NCI-H748 (cell line): ENCODE measurements at regions not wholly inside any gene's neighbourhood (a gene's known extent, or its start where the extent isn't known, plus 50 kb on each side); places are given as distances from the start of the nearest gene placed in this dataset.
A peak's percentile ranks its signal among the peaks of the same experiment; 100 is the strongest.
"Not testable (repeated sequence)": the region's sequence is repeated elsewhere in the genome, so short reads cannot be mapped to it uniquely, and the experiment has no call there.

Experiments
- DNase-seq: peaks from one replicate; lab custom pipeline; 2025; ENCODE audit not compliant: unreplicated experiment; lab: John Stamatoyannopoulos, UW

DNA sequence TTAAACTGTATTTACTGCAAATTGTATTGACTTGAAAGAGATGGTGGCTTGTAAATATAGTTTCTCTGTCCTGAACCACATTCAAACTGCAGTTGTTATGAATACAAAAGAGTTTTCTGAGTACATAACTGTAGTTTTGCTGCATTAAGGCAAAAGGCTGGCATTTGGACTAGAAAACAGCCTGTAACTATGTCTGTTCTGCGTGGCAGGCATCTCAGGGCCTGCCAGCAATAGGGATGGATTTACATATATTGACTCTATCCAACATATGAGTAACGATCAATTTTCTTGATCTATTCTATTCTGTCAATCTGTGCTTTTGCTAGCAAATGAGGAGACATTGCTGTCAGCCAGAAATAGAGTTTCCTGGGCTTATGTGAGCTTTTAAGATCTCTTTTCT is 174.6 kb downstream of the TMEM26 start:
- no peak for DNase-seq

DNA sequence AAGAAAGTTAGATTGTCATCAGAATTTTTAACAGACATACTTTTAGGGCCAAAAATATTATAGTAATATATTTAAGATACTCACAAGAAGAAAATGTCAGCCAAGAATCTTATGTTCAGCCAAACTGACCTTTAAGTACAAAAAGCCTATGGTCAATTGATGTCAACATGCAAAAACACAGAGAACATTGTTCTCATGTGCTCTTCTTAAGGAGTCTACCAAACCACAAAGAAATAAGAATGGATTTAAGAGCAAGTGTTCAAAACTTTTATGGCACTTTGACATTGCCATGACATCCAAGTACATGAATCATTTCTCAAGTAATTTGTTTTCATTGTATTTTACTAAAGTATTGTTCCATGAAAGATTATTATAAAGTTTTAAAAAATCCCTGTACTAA is 180.4 kb downstream of the TMEM26 start:
- no peak for DNase-seq

DNA sequence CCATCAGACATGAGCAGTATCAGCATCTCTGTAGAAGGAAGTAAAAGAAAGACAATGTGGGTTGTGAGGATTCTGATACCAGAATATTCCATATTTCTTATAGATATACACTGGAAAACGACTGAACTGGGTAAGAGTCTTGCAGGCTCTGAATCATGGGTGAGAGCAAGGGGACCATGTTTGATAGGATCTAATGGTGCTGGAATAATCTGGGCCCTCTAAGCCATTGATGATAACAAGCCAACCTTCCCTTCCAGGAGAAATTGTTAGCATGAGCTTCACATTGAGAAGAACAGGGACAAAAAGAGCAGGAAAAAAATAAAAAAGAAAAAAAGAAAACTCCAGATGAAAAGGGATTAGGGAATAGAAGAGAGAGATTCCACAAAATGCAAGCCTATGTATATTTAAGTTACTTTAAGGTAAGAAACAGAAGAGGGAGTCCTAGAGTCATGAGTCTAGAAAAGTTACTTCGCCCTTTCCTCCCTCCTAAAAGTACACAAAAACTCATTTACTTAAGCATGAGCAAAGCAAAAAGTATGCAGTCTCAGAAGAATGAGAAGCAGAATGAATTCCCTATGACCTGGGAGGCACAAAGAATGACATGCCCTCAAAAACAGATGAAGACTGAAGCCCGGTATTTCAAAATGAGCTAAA is 181.9 kb downstream of the TMEM26 start:
- no peak for DNase-seq

DNA sequence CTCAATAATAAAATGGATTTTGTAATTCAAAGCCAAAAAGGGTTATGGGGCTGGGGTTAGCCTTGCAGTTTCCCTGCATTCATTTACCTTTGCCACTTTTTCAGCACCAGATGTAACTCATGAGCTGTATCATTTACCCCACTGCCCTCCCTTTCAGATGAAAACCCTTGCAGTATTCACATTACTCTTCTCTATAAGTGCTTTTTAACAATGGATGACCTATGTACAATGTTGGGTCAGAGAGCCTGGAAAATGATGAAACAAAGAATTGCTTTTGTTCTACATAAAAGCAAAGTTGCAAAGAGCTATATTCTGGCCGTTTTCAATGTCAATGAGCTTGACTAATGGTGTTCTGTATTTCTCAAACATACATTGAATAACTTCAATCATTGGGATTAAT is 189.7 kb downstream of the TMEM26 start:
- peak; percentile 2 for DNase-seq

DNA sequence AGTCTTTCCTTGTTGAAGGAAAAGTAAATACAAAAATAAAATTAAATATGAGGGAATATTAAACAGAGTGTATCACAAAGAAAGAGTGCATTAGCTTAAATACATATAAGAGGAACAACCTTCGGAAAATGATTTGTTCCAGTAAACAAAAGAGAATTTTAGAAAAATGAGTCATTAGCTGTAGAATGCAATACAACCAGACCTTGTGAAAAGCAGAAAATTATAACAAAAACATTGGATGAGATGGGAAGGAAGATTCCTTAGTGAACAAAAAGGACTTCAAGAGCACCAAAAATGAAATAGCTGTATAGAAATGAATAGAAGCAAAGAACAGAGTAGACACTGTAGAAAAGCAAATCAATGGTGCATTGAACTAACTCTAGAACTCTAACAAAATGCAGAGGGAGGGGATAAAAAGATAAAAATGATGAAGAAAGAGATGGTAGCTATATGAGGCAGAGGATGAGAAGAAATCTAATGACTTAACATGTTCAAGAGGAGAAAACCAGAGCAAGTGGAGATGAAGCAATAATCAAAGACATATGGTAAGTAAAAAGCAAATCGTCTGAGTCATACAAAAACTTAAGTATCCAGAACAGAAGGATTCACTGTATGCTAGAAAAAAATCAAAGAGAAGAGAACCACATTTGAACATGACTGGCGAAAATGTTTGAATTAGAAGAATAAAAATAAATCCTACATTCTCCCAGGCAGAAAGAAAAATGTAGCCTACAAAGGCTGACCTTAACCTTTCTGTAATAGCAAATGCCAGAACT is 190.5 kb downstream of the TMEM26 start:
- DNase-seq, result no peak

DNA sequence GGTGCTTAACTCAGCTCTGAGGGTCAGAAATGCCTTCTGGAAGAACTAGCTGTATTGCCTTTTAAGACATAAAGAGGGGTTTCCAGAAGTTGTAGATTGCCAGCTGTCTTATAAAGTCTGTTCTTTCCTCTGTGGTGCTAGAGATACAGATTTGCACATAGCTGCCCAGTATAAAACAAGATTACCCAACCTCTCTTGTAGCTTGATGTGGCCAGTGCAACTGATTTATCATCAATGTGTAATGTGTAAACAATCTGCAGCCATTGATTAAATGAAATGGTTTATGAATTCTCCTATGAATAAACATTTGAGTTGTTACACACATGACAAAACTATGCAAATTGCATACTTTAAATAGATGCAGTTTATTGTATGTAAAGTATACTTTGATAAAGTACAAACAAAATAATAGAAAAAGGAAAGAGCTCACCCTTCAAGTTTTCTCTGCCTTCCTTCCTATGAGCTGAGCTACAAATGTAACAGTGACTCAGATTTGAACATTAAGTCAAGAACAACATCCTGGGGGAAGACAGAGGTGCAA is 195.2 kb downstream of the TMEM26 start:
- no peak for DNase-seq

DNA sequence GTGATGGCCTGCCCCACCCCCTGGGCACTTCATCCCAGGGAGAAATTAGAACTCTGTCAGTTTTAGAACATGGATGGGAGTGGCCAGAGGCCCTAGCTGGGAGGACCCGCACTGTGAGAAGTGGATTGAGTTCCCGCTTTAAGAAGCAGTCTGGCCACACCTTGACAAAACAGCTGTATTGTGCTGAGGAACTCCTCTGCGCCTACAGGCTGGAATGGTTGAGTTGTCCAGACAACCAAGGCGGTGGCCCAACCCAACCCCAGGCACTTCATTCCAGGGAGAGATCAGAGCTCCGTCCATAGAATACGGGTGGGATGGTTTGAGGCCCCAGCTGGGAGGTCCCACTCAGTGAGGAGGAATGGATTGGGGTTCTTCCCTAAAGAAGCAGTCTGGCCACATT is 196.0 kb downstream of the TMEM26 start:
- no peak for DNase-seq

DNA sequence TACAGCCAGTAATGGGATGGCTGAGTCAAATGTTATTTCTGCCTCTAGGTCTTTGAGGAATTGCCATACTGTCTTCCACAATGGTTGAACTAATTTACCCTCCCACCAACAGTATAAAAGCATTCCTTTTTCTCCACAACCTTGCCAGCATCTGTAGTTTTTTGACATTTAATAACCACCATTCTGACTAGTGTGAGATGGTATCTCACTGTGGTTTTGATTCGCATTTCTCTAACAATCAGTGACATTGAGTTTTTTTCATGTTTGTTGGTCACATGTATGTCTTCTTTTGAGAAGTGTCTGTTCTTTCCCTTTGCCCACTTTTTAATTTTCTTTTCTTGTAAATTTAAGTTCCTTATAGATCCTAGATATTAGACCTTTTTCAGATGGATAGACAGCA is 200.9 kb downstream of the TMEM26 start:
- not testable (repeated sequence) for DNase-seq

DNA sequence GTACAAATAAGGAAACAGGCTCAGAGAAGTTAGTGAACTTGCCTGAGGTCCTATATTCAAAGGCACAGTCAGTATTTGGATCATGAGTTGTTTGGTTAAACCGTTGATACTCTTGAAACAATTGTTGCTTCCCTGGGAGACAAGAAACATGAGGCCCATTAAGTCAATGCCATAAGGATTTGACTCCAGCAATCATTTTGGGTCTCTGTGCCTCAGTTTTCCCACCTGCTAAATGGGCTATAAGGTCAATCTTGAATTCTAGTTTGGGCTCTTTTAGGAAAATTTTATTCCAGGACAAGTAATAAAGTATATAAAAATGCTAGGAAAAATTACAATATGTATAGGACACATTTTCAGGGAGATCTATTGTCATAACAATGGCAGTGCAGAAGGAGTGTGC is 202.1 kb downstream of the TMEM26 start:
- no peak for DNase-seq

DNA sequence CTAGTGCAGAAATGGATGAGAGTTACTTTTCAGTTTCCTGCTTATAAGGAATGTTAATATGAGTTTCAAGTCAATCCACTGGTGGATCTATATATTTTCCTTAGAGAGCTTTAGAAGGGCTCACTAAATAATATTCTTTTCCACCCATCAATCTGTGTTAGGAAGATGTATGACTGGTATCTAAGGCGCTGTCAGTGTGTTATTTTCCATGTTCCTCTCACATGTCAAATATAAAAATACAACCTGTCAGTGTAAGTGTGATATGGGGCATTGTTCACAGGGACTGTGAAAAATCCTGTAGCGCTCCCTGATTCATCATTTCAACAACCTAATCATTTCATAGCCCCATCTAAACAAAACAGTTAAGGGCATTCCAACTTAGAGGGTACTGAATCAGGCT is 203.1 kb downstream of the TMEM26 start:
- no peak for DNase-seq

DNA sequence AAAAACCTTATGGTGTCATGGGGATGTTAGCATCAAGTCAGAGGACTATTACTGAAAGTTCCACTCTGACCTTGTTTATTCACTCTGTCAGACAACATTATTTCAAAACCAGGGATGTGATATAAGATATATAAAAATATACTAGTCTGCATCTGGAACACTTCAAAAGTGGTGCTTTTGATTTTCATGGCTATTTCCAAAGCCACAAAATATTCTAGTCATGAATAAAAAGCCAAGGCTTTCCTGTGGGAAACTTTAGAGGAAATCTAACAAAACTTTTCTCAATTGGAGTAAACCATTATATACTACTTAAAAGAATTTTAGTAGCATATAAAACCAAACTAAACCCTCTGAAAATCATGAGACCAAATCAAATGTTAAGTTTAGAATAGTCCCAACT is 205.2 kb downstream of the TMEM26 start:
- no peak for DNase-seq

DNA sequence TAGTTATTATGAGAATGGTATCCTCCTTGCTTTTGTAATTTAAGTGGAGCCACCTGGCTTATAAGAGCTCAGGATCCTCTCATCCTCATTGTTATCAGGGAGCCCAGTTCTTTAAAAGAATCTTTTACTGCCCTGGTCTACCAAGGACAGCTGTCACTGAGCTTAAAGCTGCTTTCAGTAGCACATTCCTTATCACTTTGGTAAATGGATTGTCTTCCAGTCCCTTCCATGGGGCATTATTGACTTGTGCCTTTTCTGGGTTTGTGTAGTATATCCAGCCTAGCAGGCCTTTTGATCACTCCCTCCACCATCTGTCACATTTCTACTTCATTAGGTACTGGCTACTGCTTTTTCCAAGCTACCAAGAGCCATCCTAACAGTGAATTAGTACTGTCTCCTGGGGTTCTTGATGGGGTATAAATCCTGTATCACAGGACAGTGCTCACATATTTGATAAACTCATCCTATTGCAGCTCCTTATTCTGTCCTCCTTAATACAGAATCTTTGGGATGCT is 208.9 kb downstream of the TMEM26 start:
- DNase-seq, result no peak

DNA sequence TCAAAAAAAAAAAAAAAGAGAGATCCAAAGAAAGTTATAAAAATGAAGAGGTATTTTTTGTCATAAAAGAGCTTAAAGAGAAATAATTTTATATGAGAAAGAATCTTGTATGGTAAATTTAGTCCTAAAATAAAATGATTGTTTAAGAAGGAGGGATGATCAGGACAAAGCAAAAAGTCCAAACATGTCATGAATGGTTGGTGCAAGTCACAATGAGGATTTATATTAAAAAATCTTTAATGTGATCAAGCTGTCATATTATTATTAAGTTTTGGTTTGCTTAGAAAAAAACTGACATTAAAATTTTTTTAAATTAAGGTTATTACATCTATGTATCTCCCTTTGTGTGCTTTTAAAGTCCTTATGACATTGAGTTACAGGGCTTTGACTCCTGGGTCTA is 220.4 kb downstream of the TMEM26 start:
- DNase-seq, result no peak

DNA sequence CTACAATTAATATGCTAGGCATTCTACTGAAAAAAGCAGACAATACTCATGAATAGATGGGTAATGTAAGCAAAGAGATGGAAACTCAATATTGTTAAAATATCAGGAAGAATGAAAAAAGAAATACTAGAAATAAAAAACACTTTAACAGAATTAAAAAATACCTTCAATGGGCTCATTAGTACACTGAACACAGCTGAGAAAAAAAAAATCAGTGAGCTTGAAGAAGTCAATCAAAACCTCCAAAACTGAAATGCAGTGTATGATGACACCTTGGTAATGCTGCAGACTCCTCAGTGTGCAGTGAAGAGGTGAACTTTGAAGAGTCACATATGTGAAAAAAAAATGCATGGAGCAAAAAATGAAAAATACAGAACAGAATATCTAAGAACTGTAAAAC is 227.2 kb downstream of the TMEM26 start:
- no peak for DNase-seq

DNA sequence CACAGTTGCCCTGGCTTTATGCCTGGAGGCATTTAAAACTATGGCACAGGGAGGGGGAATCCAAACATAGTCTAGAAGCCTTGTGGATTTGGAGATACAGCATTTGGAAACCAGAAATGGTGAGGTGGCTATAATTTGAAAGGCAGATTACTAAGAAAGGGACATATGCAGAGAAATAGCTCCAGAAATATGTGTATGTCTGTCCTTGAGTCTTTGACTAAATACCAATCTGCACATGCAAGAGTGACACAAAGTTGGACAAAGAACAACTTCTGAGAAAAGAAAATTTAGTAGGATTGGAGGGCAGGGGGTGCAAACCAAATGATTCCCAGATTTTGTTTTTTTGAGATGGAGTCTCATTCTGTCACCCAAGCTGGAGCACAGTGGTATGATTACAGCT is 229.6 kb downstream of the TMEM26 start:
- DNase-seq, result no peak

DNA sequence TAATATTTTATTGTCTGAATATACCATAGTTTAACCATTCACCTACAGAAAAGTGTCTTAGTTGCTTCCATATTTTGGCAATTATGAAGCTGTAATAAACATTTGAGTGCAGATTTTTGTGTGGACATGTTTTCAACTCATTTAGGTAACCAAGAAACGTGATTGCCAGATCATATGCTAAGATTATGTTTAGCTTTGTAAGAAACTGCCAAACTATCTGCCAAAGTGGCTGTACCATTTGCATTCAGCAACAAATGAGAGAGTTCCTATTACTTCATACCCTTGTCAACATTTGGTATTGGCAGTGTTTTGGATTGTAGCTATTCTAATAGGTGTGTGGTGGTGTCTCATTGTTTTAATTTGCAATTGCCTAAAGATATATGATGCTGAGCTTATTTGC is 233.5 kb downstream of the TMEM26 start:
- DNase-seq, result no peak

DNA sequence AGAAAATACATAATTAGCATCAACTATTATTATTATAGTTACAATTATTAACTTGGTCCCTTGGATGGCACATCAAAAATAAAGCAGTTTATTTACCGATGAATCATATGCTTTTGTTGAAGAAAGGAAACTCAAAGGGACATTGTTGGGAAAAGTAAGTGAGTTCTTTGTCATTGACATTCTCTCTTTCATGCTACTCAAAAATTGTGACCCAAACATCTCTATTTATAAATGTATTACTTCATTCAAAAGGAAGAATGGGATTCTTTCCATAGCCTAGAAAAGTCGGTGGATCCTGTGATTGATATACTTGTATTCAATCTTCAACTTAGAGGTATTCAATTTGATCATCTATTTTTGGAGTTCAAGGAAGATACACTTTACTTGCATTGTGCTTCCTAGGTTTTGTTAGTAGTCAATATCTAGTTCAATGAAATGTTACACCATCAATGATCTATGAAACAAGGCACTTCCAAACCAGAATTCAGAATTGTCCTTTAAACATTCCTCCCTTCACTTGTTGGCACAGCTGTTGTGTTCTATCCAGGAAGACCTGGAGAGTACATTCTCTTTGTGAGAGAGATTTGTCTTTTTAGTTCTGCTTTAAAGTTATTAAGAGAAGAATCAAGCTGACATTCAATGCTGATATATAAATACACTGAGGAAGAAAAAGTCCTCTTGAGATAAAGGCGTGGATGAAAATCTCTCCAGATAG is 235.2 kb downstream of the TMEM26 start:
- DNase-seq, result no peak

DNA sequence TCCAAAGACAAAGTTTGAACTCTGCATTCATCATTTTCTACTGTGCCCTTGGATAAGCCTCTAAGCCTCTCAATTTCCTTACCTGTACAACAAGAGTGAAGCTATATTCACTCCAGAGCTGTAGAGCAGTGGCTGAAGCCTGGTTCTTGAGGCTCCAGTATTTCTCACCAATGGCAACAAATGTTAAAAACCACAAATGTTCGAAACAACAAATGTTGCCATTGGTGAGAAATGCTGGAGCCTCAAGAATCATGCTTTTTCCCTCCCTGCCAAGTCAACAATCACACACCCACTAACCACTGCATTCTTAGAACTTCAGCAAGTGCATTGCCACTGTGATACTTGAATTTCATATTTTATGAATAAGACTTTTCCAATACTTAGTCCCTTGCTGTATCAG is 237.9 kb downstream of the TMEM26 start:
- no peak for DNase-seq

DNA sequence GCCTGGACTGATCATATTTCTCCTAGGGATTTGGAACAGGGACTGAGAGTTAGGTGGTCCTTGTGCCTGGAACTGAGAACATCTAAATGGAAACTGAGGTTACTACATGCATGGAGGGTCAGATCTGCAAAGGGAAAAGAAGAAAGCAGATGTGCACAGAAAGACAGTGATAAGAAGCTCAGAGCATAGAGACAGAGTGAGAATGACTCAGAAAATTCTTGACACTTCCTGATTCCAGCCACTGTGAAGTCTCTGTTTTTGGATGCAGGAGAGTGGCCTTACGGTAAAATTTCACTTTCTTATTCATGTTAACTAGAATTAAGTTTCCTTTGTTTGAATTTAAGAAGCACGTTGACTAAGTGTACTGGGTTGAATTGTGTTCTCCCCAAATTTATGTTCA is 241.7 kb downstream of the TMEM26 start:
- no peak for DNase-seq

DNA sequence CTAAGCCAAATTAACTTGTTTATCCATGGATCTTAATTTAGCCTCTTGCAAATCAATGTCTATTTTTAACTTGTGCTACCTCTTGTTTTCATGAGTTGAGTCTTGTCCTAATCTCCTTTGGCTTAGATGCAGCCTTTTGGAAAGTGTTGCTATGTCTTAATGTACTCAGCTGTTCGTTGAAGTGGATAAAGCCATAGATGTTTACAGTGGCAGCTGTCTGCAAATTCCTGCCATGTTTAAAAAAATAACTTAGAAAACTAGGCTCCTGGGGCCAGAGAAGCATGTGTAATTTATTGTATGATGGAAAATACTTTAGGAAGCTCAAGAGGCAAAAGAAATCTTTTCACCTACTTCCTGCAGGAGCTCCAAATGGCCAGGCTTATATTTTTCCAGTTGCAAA is 253.1 kb upstream of the RHOBTB1 start:
- DNase-seq, result no peak

DNA sequence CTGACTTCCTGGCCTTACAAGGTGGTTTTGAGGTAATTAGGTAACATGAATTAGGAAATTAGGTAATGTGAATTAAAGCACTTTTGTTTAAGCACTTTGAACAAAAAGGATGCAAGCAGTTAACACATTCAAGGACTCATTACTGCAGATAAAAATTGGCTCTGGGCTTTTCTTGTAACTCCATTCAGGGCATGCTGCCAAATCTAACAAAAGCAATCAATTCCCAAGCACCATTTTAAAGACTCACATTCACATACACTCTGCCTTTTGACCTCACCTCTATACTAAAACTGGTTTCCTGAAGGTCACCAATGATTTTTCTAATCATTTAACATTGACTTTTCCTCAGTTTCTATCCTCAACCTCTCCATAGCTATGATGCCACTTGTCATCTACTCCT is 251.2 kb upstream of the RHOBTB1 start:
- DNase-seq, result peak; percentile 85

DNA sequence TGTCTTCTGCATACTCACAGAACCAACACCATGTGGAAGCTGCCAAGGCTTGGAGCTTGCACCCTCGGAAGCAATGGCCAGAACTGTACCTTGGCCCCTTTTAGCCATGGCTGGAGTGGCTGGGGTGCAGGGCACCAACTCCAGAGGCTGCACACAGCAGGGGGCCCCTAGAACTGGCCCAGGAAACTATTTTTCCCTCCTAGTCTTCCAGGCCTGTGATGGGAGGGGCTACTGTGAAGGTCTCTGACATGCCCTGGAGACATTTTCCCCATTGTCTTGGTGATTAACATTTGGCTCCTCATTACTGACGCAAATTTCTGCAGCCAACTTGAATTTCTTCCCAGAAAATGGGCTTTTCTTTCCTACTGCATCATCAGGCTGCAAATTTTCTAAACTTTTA is 248.6 kb upstream of the RHOBTB1 start:
- DNase-seq, result not testable (repeated sequence)
